Panc1 (cell line): ENCODE measurements at regions not wholly inside any gene's neighbourhood (a gene's known extent, or its start where the extent isn't known, plus 50 kb on each side); places are given as distances from the start of the nearest gene placed in this dataset.

ENCODE experiments used
- POLR2AphosphoS5 ChIP-seq: IDR thresholded peaks from 2 replicates; pipeline ENCODE4 v1.6.1; 2012; ENCODE audit warnings: mild to moderate bottlenecking, low read depth, low read length, moderate library complexity
- SIN3A ChIP-seq: IDR thresholded peaks from 2 replicates; pipeline ENCODE4 v1.6.1; 2012; ENCODE audit warnings: low read depth, mild to moderate bottlenecking, low read length, moderate library complexity, borderline replicate concordance; ENCODE audit not compliant: insufficient read depth
- TCF7L2 ChIP-seq: IDR thresholded peaks from 2 replicates; pipeline ENCODE4 v1.6.1; 2011; ENCODE audit warnings: mild to moderate bottlenecking, low read depth, low read length, inconsistent platforms
- TF ChIP-seq, protein P1 (sequence below): fragments of 450-650 bp; IDR thresholded peaks from 2 replicates; pipeline ENCODE4 v1.5.1; 2017; ENCODE audit warnings: mild to moderate bottlenecking
- TF ChIP-seq, protein P2 (sequence below), 2 experiments: IDR thresholded peaks; 2 replicates each; pipeline ENCODE4 v1.6.1; 2011 to 2012; ENCODE audit warnings: low read depth in 2 of 2, control low read depth in 1 of 2, low read length in 1 of 2, mild to moderate bottlenecking in 1 of 2, moderate library complexity in 1 of 2; ENCODE audit not compliant: insufficient read depth in 1 of 2

DNA sequence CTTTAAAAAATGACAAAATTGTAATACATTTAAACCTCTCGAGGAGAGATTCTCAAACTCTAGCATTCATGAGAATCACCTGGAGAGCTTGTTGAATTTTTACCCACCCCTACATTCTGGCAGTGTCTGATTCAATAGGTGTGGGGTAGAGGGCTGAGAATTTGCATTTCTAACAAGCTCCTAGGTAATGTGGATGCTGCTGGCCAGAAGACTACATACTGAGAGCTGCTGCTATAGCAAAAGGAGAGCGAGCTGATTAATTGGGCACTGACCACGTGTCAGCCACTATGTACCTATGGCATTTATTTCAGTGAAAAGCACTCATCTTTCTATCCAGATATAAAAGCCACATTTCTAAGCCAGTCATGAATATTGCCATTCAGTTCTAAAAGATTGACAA, 169.0 kb upstream of the NRSN1 start:
- TF ChIP-seq, protein P1, sequence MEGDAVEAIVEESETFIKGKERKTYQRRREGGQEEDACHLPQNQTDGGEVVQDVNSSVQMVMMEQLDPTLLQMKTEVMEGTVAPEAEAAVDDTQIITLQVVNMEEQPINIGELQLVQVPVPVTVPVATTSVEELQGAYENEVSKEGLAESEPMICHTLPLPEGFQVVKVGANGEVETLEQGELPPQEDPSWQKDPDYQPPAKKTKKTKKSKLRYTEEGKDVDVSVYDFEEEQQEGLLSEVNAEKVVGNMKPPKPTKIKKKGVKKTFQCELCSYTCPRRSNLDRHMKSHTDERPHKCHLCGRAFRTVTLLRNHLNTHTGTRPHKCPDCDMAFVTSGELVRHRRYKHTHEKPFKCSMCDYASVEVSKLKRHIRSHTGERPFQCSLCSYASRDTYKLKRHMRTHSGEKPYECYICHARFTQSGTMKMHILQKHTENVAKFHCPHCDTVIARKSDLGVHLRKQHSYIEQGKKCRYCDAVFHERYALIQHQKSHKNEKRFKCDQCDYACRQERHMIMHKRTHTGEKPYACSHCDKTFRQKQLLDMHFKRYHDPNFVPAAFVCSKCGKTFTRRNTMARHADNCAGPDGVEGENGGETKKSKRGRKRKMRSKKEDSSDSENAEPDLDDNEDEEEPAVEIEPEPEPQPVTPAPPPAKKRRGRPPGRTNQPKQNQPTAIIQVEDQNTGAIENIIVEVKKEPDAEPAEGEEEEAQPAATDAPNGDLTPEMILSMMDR: no peak
- TF ChIP-seq, protein P2, sequence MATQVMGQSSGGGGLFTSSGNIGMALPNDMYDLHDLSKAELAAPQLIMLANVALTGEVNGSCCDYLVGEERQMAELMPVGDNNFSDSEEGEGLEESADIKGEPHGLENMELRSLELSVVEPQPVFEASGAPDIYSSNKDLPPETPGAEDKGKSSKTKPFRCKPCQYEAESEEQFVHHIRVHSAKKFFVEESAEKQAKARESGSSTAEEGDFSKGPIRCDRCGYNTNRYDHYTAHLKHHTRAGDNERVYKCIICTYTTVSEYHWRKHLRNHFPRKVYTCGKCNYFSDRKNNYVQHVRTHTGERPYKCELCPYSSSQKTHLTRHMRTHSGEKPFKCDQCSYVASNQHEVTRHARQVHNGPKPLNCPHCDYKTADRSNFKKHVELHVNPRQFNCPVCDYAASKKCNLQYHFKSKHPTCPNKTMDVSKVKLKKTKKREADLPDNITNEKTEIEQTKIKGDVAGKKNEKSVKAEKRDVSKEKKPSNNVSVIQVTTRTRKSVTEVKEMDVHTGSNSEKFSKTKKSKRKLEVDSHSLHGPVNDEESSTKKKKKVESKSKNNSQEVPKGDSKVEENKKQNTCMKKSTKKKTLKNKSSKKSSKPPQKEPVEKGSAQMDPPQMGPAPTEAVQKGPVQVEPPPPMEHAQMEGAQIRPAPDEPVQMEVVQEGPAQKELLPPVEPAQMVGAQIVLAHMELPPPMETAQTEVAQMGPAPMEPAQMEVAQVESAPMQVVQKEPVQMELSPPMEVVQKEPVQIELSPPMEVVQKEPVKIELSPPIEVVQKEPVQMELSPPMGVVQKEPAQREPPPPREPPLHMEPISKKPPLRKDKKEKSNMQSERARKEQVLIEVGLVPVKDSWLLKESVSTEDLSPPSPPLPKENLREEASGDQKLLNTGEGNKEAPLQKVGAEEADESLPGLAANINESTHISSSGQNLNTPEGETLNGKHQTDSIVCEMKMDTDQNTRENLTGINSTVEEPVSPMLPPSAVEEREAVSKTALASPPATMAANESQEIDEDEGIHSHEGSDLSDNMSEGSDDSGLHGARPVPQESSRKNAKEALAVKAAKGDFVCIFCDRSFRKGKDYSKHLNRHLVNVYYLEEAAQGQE (IDR thresholded peaks at IDR 0.05; ENCODE audit: insufficient read depth in 1 of 2, low read depth in 2 of 2, low read length in 1 of 2): no peak
- TF ChIP-seq TCF7L2 (no peak), POLR2AphosphoS5 (no peak), SIN3A (no peak)
